ENCODE measurements at regions not wholly inside any gene's neighbourhood (a gene's known extent, or its start where the extent isn't known, plus 50 kb on each side); places are given as distances from the start of the nearest gene placed in this dataset.

DNA sequence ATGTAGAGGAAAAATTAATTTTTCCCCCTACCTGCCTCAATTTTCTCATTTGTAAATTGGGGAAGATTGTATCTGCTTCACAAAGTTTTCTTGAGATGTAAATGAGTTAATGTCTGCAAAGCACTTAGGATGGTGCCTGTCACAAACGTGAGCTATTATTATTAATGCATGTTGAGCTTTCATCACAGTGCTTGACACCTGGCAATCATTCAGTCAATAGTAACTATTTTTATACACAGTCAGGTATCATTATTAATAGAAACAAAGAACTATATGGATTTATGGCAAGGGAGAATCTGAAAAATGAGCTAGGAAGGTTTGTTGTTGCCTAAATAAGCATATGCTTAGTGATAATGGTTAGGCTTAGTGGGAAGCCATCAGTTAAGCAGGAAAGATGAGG is 238.2 kb upstream of the GRM7 start:
- Histone ChIP-seq H3K9ac (ENCODE audit: low read length) (no peak overlapping the region), H3K9me3 (ENCODE audit: insufficient read depth, low read length) (no peaks in the 10 kb centered on the region), H3K9me2 (replicated peaks; ENCODE audit: insufficient read depth, low read length) (no peaks in the 10 kb centered on the region), H3K4me2 (ENCODE audit: low read depth, low read length, poor library complexity, severe bottlenecking) (no peak overlapping the region), H2AFZ (ENCODE audit: low read depth, low read length, severe bottlenecking) (no peak overlapping the region), H3K36me3 (ENCODE audit: low read length) (no peaks in the 10 kb centered on the region), H3K79me2 (ENCODE audit: insufficient read depth, low read length) (no peaks in the 10 kb centered on the region), H3F3A (ENCODE audit: insufficient read depth) (no peaks in the 10 kb centered on the region), H3K27ac (ENCODE audit: low read depth, low read length) (no peak overlapping the region), H3K4me3 (ENCODE audit: insufficient read depth, low read length, poor library complexity, severe bottlenecking) (no peak overlapping the region), H4K20me1 (ENCODE audit: low read depth, low read length) (no peaks in the 10 kb centered on the region), H3K27me3 (ENCODE audit: low read length) (no peaks in the 10 kb centered on the region)
- TF ChIP-seq, protein P1, sequence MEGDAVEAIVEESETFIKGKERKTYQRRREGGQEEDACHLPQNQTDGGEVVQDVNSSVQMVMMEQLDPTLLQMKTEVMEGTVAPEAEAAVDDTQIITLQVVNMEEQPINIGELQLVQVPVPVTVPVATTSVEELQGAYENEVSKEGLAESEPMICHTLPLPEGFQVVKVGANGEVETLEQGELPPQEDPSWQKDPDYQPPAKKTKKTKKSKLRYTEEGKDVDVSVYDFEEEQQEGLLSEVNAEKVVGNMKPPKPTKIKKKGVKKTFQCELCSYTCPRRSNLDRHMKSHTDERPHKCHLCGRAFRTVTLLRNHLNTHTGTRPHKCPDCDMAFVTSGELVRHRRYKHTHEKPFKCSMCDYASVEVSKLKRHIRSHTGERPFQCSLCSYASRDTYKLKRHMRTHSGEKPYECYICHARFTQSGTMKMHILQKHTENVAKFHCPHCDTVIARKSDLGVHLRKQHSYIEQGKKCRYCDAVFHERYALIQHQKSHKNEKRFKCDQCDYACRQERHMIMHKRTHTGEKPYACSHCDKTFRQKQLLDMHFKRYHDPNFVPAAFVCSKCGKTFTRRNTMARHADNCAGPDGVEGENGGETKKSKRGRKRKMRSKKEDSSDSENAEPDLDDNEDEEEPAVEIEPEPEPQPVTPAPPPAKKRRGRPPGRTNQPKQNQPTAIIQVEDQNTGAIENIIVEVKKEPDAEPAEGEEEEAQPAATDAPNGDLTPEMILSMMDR (IDR thresholded peaks at IDR 0.05; ENCODE audit: insufficient read depth, low read length, poor library complexity, severe bottlenecking) = no peak
- no peak for TF ChIP-seq EZH2phosphoT487 (conservative IDR thresholded peaks at IDR 0.05; ENCODE audit: low read length)

- H3K9ac ChIP-seq (ENCODE audit: low read length) = no peak overlapping the region
- H3F3A ChIP-seq (ENCODE audit: insufficient read depth) = no peaks in the 10 kb centered on the region
- no peaks in the 10 kb centered on the region for H4K20me1 ChIP-seq (ENCODE audit: low read depth, low read length)
- no peak overlapping the region for H3K27ac ChIP-seq (ENCODE audit: low read depth, low read length)
- no peaks in the 10 kb centered on the region for H3K79me2 ChIP-seq (ENCODE audit: insufficient read depth, low read length)
- H3K9me3 ChIP-seq (ENCODE audit: insufficient read depth, low read length) = no peaks in the 10 kb centered on the region
- no peaks in the 10 kb centered on the region for H3K36me3 ChIP-seq (ENCODE audit: low read length)
- no peak overlapping the region for H2AFZ ChIP-seq (ENCODE audit: low read depth, low read length, severe bottlenecking)
- TF ChIP-seq, protein P1 (IDR thresholded peaks at IDR 0.05; ENCODE audit: insufficient read depth, low read length, poor library complexity, severe bottlenecking) = no peak
- no peak for TF ChIP-seq EZH2phosphoT487 (conservative IDR thresholded peaks at IDR 0.05; ENCODE audit: low read length)
- H3K9me2 ChIP-seq (replicated peaks; ENCODE audit: insufficient read depth, low read length) = no peaks in the 10 kb centered on the region
- H3K4me2 ChIP-seq (ENCODE audit: low read depth, low read length, poor library complexity, severe bottlenecking) = no peak overlapping the region
- no peak overlapping the region for H3K4me3 ChIP-seq (ENCODE audit: insufficient read depth, low read length, poor library complexity, severe bottlenecking)
- H3K27me3 ChIP-seq (ENCODE audit: low read length) = no peaks in the 10 kb centered on the region
Measured at GRCh38 chr3:6631376-6631775, 229.5 kb upstream of the GRM7 start.

DNA sequence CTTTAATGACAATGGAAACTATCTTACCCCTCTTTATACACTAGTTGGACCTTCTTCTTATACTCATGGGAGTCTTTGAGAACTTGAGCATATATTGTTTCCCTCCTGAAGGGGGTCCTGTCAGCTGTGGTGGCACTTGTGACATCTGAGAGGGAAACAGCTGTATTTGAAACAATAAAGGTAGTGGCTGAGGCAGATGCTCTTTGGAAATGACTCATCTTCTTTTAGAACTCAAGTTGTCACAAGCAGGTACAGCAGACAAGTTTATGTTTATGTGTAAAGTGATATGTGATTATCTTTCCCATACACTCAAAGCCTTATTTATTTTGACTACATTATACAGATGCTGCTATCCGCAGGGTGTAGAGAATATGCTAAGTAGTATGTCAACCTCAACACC is 220.0 kb upstream of the GRM7 start:
- no peaks in the 10 kb centered on the region for H3K27me3 ChIP-seq (ENCODE audit: low read length)
- H3K9ac ChIP-seq (ENCODE audit: low read length) = no peak overlapping the region
- no peak overlapping the region for H3K27ac ChIP-seq (ENCODE audit: low read depth, low read length)
- no peaks in the 10 kb centered on the region for H4K20me1 ChIP-seq (ENCODE audit: low read depth, low read length)
- H3K9me3 ChIP-seq (ENCODE audit: insufficient read depth, low read length) = no peaks in the 10 kb centered on the region
- no peak overlapping the region for H3K4me3 ChIP-seq (ENCODE audit: insufficient read depth, low read length, poor library complexity, severe bottlenecking)
- H3K9me2 ChIP-seq (replicated peaks; ENCODE audit: insufficient read depth, low read length) = no peaks in the 10 kb centered on the region
- no peak for TF ChIP-seq EZH2phosphoT487 (conservative IDR thresholded peaks at IDR 0.05; ENCODE audit: low read length)
- TF ChIP-seq, protein P1 (IDR thresholded peaks at IDR 0.05; ENCODE audit: insufficient read depth, low read length, poor library complexity, severe bottlenecking) = no peak
- no peaks in the 10 kb centered on the region for H3K36me3 ChIP-seq (ENCODE audit: low read length)
- H3K79me2 ChIP-seq (ENCODE audit: insufficient read depth, low read length) = no peaks in the 10 kb centered on the region
- no peak overlapping the region for H3K4me2 ChIP-seq (ENCODE audit: low read depth, low read length, poor library complexity, severe bottlenecking)
- H3F3A ChIP-seq (ENCODE audit: insufficient read depth) = no peaks in the 10 kb centered on the region
- H2AFZ ChIP-seq (ENCODE audit: low read depth, low read length, severe bottlenecking) = no peak overlapping the region
